Bronchial epithelial cell (primary cell): ENCODE measurements at regions not wholly inside any gene's neighbourhood (a gene's known extent, or its start where the extent isn't known, plus 50 kb on each side); places are given as distances from the start of the nearest gene placed in this dataset.

Experiments used
- DNase-seq: peaks from one replicate; pipeline ENCODE4 v3.0.0-alpha.2; 2010; ENCODE audit warnings: low read depth
- FAIRE-seq: peaks from 2 replicates; lab custom pipeline; 2011; peaks lifted over from hg19 to GRCh38; lab: Jason Lieb, UNC
- H3K27me3 ChIP-seq: 2 replicates; pipeline ENCODE4 v1.5.1; 2011; ENCODE audit warnings: low read length; ENCODE audit not compliant: control insufficient read depth, insufficient read depth
- H3K36me3 ChIP-seq: 2 replicates; pipeline ENCODE4 v1.5.1; 2011; ENCODE audit warnings: low read length; ENCODE audit not compliant: control insufficient read depth, insufficient read depth
- H3K4me3 ChIP-seq: 2 replicates; pipeline ENCODE4 v1.5.1; 2011; ENCODE audit warnings: mild to moderate bottlenecking, low read depth, low read length, control low read depth
- CTCF ChIP-seq: IDR thresholded peaks from 2 replicates; pipeline ENCODE4 v1.5.1; 2011; ENCODE audit warnings: mild to moderate bottlenecking, moderate library complexity, low read length, control low read depth, inconsistent platforms; ENCODE audit not compliant: insufficient read depth, severe bottlenecking

GRCh38 chr15:70151462-70151861 lies 53.7 kb upstream of the TLE3 start:
- Histone ChIP-seq H3K36me3 (no peaks in the 10 kb centered on the region), H3K4me3 (no peak overlapping the region), H3K27me3 (peaks cover 8% of the 10 kb centered on the region)
- TF ChIP-seq CTCF: no peak
- no peak for FAIRE-seq
- no peak for DNase-seq

- FAIRE-seq (no peak), DNase-seq (no peak)
- TF ChIP-seq CTCF: no peak
- Histone ChIP-seq H3K27me3 (peaks cover 4% of the 10 kb centered on the region), H3K36me3 (no peaks in the 10 kb centered on the region), H3K4me3 (no peak overlapping the region)
Measured at GRCh38 chr15:70151003-70151402, 53.3 kb upstream of the TLE3 start.

DNA sequence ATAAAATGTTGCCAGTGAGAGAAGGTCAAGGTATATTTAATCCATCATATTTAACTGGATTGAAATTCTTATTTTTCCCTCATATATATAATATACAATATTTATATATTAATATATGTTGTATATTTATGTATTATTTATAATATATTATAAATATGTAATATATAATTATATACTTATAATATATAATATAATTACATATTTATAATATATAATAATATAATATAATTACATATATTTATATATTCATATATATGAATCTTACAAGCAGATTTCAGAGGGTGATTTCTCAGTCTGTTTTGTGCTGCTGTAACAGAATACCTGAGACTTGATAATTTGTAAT lies 52.7 kb upstream of the TLE3 start:
- Histone ChIP-seq H3K27me3 (peaks cover 4% of the 10 kb centered on the region), H3K36me3 (no peaks in the 10 kb centered on the region), H3K4me3 (no peak overlapping the region)
- FAIRE-seq: no peak
- TF ChIP-seq CTCF: no peak
- no peak for DNase-seq

DNA sequence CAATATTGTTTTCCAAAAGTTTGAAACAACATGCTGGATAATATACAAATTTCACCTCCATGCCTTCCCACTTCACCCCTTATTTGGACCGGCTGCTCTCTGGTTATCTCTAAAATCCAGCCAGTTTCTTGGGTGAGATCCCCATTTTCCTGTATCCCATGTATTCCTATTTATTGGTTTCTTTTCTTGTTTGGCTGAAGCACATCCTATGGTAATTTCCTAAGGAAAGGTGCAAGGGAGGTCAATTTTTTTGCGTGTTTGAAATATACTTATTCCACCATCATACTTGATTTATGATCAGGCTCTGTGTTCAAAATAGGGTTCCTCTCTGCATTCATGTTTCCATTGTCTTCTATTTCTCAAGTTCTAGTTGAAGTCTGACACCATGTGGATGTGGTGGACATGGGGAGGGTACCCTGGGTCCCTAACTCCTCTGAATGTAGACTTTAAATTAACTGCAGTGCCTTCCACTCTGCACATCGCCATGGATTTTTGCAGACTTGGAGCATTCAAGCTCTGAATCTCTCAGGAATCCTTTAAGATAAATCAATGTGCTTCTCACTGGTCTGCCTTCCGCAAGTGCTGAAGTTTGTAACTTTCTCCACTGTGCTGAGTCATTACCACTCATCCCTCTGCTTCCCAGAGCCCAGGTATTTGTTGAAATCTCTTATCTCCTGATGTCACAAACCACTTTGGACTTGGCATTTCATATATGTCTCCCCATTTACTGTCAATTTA lies 52.1 kb upstream of the TLE3 start:
- TF ChIP-seq CTCF: no peak
- Histone ChIP-seq H3K36me3 (no peaks in the 10 kb centered on the region), H3K4me3 (no peak overlapping the region), H3K27me3 (peaks cover 4% of the 10 kb centered on the region)
- DNase-seq: peak; percentile 45
- no peak for FAIRE-seq

GRCh38 chr15:70147778-70148177 lies 50.1 kb upstream of the TLE3 start:
- FAIRE-seq (no peak), DNase-seq (no peak)
- no peak for TF ChIP-seq CTCF
- no peak overlapping the region for H3K4me3 ChIP-seq
- H3K36me3 ChIP-seq: no peaks in the 10 kb centered on the region
- H3K27me3 ChIP-seq: peaks cover 6% of the 10 kb centered on the region
